GM23248 (cell line): ENCODE measurements at regions not wholly inside any gene's neighbourhood (a gene's known extent, or its start where the extent isn't known, plus 50 kb on each side); places are given as distances from the start of the nearest gene placed in this dataset.

Source experiments
- DNase-seq: peaks from one replicate; pipeline ENCODE4 v3.0.0-alpha.2; 2015
- H2AFZ ChIP-seq: fragments of 200-600 bp; sonication (generic); 2 replicates; pipeline ENCODE4 v1.6.1; 2016; ENCODE audit warnings: antibody characterized with exemption
- H3F3A ChIP-seq: fragments of 200-600 bp; sonication (generic); 2 replicates; pipeline ENCODE4 v1.6.1; 2016; ENCODE audit warnings: mild to moderate bottlenecking, antibody characterized with exemption, mixed run types; ENCODE audit not compliant: insufficient read depth
- H3K27ac ChIP-seq: fragments of 200-600 bp; sonication (generic); 2 replicates; pipeline ENCODE4 v1.5.1; 2016; ENCODE audit warnings: mild to moderate bottlenecking
- H3K27me3 ChIP-seq: fragments of 200-600 bp; sonication (generic); replicated peaks from 2 replicates; pipeline ENCODE4 v1.6.1; 2016; ENCODE audit warnings: mild to moderate bottlenecking; ENCODE audit not compliant: insufficient read depth
- H3K36me3 ChIP-seq: fragments of 200-600 bp; sonication (generic); 2 replicates; pipeline ENCODE4 v1.6.1; 2016; ENCODE audit warnings: low read depth, mild to moderate bottlenecking
- H3K4me1 ChIP-seq: fragments of 200-600 bp; sonication (generic); 2 replicates; pipeline ENCODE4 v1.6.1; 2016; ENCODE audit warnings: mild to moderate bottlenecking; ENCODE audit not compliant: insufficient read depth
- H3K4me2 ChIP-seq: fragments of 200-600 bp; sonication (generic); one replicate; pipeline ENCODE4 v1.6.1; 2016; ENCODE audit warnings: mild to moderate bottlenecking; ENCODE audit not compliant: unreplicated experiment
- H3K4me3 ChIP-seq: fragments of 200-600 bp; sonication (generic); 2 replicates; pipeline ENCODE4 v1.5.1; 2016; ENCODE audit warnings: mild to moderate bottlenecking
- H3K79me2 ChIP-seq: fragments of 200-600 bp; sonication (generic); 2 replicates; pipeline ENCODE4 v1.6.1; 2016; ENCODE audit warnings: mild to moderate bottlenecking; ENCODE audit not compliant: insufficient read depth
- H3K9ac ChIP-seq: fragments of 200-600 bp; sonication (generic); 2 replicates; pipeline ENCODE4 v1.6.1; 2016; ENCODE audit warnings: mild to moderate bottlenecking
- H3K9me2 ChIP-seq: fragments of 200-600 bp; sonication (generic); 2 replicates; pipeline ENCODE4 v1.6.1; 2016; ENCODE audit warnings: mixed run types, mild to moderate bottlenecking, moderate library complexity; ENCODE audit not compliant: insufficient read depth
- H3K9me3 ChIP-seq: fragments of 200-600 bp; sonication (generic); one replicate; pipeline ENCODE4 v1.6.1; 2017; ENCODE audit warnings: low read depth
- H4K20me1 ChIP-seq: fragments of 200-600 bp; sonication (generic); 2 replicates; pipeline ENCODE4 v1.6.0; 2016; ENCODE audit not compliant: insufficient read depth
- EZH2 ChIP-seq: fragments of 200-600 bp; sonication (generic); IDR thresholded peaks from 2 replicates; pipeline ENCODE4 v1.6.1; 2018; ENCODE audit warnings: antibody characterized with exemption, mild to moderate bottlenecking; ENCODE audit not compliant: insufficient read depth, poor library complexity, severe bottlenecking
- EZH2phosphoT487 ChIP-seq: fragments of 200-600 bp; sonication (generic); IDR thresholded peaks from 2 replicates; pipeline ENCODE4 v1.6.1; 2018; ENCODE audit warnings: antibody characterized with exemption, moderate library complexity, mild to moderate bottlenecking, low read depth; ENCODE audit not compliant: insufficient read depth
- WGBS, 2 experiments: methylation state at CpG; one replicate each; pipeline ENCODE4 v1.1.6; 2015 to 2017; ENCODE audit warnings: low lambda C conversion rate in 2 of 2, low coverage in 1 of 2; ENCODE audit errors: missing lambda C conversion rate in 2 of 2; 5-methylcytosine and 5-hydroxymethylcytosine counted together
- in situ Hi-C: fragments of 300-500 bp; cut with MboI; formaldehyde crosslinking; loops from 2 replicates; pipeline ENCODE4 v1.15.0; 2020

- H3K4me3 ChIP-seq = no peak overlapping the region
- H3F3A ChIP-seq = no peaks in the 10 kb centered on the region
- H3K9me2 ChIP-seq = no peaks in the 10 kb centered on the region
- no peak overlapping the region for H2AFZ ChIP-seq
- H3K27ac ChIP-seq = no peak overlapping the region
- H3K9me3 ChIP-seq = no peaks in the 10 kb centered on the region
- DNase-seq = no peak
- H3K27me3 ChIP-seq = no peaks in the 10 kb centered on the region
- TF ChIP-seq EZH2 = no peak
- TF ChIP-seq EZH2phosphoT487 = no peak
- no peak overlapping the region for H3K4me2 ChIP-seq
- no peaks in the 10 kb centered on the region for H4K20me1 ChIP-seq
- H3K79me2 ChIP-seq = no peaks in the 10 kb centered on the region
- H3K36me3 ChIP-seq = no peaks in the 10 kb centered on the region
- no peaks in the 10 kb centered on the region for H3K4me1 ChIP-seq
- in situ Hi-C loops = no loop called here
- no peak overlapping the region for H3K9ac ChIP-seq
These were observed 776.0 kb upstream of the ACO1 start for GRCh38 chr9:31608416-31608815.

- Histone ChIP-seq H3K4me3 (no peak overlapping the region), H3K4me2 (no peak overlapping the region), H3K36me3 (no peaks in the 10 kb centered on the region), H2AFZ (no peak overlapping the region), H3F3A (no peaks in the 10 kb centered on the region), H3K27me3 (no peaks in the 10 kb centered on the region), H3K79me2 (no peaks in the 10 kb centered on the region), H3K9me2 (no peaks in the 10 kb centered on the region), H4K20me1 (no peaks in the 10 kb centered on the region), H3K4me1 (no peaks in the 10 kb centered on the region), H3K9me3 (no peaks in the 10 kb centered on the region), H3K9ac (no peak overlapping the region), H3K27ac (no peak overlapping the region)
- in situ Hi-C loops = no loop called here
- TF ChIP-seq EZH2phosphoT487 (no peak), EZH2 (no peak)
- WGBS, 2 experiments = 0 to 5% methylated on average over 1 of the region's 1 CpG
- no peak for DNase-seq
These were observed 775.6 kb upstream of the ACO1 start for GRCh38 chr9:31608881-31609280.

DNA sequence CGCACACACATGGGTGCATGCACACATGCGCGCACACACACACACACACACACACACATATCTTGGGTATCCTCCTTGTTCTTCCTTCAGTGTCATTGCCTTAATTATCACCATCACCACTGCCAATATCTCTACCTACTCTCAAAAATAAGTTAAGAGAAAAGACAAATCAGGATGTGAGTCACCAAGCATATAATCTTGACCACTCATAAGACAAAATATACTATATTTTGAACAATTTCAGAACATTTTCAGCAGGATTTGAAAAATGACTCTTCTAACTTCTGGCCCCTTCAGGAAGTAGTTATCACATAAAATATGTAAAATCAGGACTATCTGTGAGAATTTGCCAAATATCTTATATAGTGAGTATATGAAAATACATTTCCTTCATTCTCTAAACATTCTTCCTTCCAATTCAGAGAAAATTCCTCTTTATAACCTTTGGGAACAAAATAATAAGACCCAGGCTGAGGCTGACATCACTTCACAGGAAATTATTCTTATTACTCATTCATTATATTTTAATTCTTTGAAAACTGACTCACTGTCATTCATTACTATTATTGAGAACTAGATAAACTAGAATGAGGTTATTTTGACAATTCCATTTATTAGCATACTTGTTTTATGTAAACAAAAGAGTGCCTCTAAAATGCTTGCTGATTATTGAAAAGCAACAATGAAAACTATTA lies 772.0 kb upstream of the ACO1 start:
- no peak for DNase-seq
- 70 to 94% methylated on average over 3 of the region's 3 CpGs for WGBS, 2 experiments
- no peaks in the 10 kb centered on the region for H3K36me3 ChIP-seq

GRCh38 chr9:31615966-31616365 lies 768.5 kb upstream of the ACO1 start:
- no peaks in the 10 kb centered on the region for H3F3A ChIP-seq
- 48 to 50% methylated on average over 4 of the region's 4 CpGs for WGBS, 2 experiments
- in situ Hi-C loops = no loop called here

More for the DNA sequence above, 772.0 kb upstream of the ACO1 start:
- TF ChIP-seq EZH2phosphoT487 (no peak), EZH2 (no peak)
- no peaks in the 10 kb centered on the region for H3F3A ChIP-seq
- H3K4me2 ChIP-seq = no peak overlapping the region
- no peaks in the 10 kb centered on the region for H4K20me1 ChIP-seq
- no peak overlapping the region for H3K27ac ChIP-seq
- no peaks in the 10 kb centered on the region for H3K9me2 ChIP-seq
- H3K9ac ChIP-seq = no peak overlapping the region
- H3K79me2 ChIP-seq = no peaks in the 10 kb centered on the region
- H2AFZ ChIP-seq = no peak overlapping the region
- no peaks in the 10 kb centered on the region for H3K9me3 ChIP-seq
- in situ Hi-C loops = no loop called here
- no peak overlapping the region for H3K4me3 ChIP-seq
- no peaks in the 10 kb centered on the region for H3K4me1 ChIP-seq
- no peaks in the 10 kb centered on the region for H3K27me3 ChIP-seq

GRCh38 chr9:31623511-31623910 lies 760.9 kb upstream of the ACO1 start:
- in situ Hi-C loops = no loop called here
- DNase-seq = no peak
- 18 to 22% methylated on average over 2 of the region's 2 CpGs for whole genome bisulfite sequencing, 2 experiments

More at GRCh38 chr9:31615966-31616365, 768.5 kb upstream of the ACO1 start:
- no peaks in the 10 kb centered on the region for H4K20me1 ChIP-seq
- H3K27me3 ChIP-seq = no peaks in the 10 kb centered on the region
- H3K27ac ChIP-seq = no peak overlapping the region
- no peaks in the 10 kb centered on the region for H3K9me2 ChIP-seq
- no peaks in the 10 kb centered on the region for H3K79me2 ChIP-seq
- H3K36me3 ChIP-seq = no peaks in the 10 kb centered on the region
- TF ChIP-seq EZH2phosphoT487 = no peak
- TF ChIP-seq EZH2 = no peak
- H3K4me3 ChIP-seq = no peak overlapping the region
- H3K9ac ChIP-seq = no peak overlapping the region
- H2AFZ ChIP-seq = no peak overlapping the region
- no peaks in the 10 kb centered on the region for H3K4me1 ChIP-seq
- H3K4me2 ChIP-seq = no peak overlapping the region
- DNase-seq = no peak
- no peaks in the 10 kb centered on the region for H3K9me3 ChIP-seq

More at GRCh38 chr9:31623511-31623910, 760.9 kb upstream of the ACO1 start:
- Histone ChIP-seq H4K20me1 (no peaks in the 10 kb centered on the region), H3K36me3 (no peaks in the 10 kb centered on the region), H3K4me1 (no peaks in the 10 kb centered on the region), H3K9me2 (no peaks in the 10 kb centered on the region), H3K9me3 (no peaks in the 10 kb centered on the region), H3K27me3 (no peaks in the 10 kb centered on the region), H2AFZ (no peak overlapping the region), H3K79me2 (no peaks in the 10 kb centered on the region), H3K4me3 (no peak overlapping the region), H3K4me2 (no peak overlapping the region), H3F3A (no peaks in the 10 kb centered on the region), H3K27ac (no peak overlapping the region), H3K9ac (no peak overlapping the region)
- TF ChIP-seq EZH2phosphoT487 = no peak
- no peak for TF ChIP-seq EZH2
